ENCODE measurements at regions not wholly inside any gene's neighbourhood (a gene's known extent, or its start where the extent isn't known, plus 50 kb on each side); places are given as distances from the start of the nearest gene placed in this dataset.

DNA sequence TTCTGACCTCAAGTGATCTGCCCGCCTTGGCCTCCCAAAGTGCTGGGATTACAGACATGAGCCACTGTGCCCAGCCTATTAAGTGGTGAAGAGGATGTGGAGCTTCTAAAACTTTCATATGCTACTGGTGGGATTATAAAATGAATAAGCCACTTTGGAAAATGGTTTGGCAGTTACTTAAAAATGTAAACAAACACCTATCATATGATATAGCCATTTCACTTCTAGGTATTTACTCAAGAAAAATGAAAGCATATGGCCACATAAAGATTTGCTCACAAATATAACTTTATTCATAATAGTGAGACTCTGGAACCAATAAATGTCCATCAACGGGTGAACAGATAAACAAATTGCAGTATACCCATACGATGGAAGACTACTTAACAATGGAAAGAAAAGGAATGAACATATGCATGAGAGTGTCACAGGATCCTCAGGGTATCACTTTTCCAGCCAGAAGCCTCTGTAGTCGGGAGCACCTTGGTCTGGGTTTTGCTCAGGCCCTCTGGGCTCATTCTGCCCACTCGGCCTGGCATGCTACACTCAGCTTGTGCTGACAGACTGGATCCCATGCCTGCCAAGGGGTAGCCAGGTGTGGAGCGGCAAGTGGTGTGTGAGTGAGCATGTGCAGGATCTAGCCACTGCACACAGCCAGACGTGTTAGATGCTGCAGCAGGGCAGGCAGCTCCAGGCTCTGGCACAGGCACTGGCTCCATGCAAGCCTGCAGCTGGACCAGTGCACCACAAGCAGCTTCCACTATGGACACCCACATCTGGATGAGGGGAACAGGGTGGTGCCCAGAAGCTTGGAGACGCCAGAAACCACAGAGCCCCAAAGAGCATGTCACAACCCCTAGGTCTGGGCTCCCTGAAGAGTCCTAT is 213.2 kb upstream of the DIO3 start:
- TF ChIP-seq CTCF (IDR thresholded peaks at IDR 0.05; ENCODE audit: low read depth, low read length) = no peak
- in situ Hi-C loops (cut with HindIII; ENCODE audit: low sequenced_read_pairs) = no loop called here

DNA sequence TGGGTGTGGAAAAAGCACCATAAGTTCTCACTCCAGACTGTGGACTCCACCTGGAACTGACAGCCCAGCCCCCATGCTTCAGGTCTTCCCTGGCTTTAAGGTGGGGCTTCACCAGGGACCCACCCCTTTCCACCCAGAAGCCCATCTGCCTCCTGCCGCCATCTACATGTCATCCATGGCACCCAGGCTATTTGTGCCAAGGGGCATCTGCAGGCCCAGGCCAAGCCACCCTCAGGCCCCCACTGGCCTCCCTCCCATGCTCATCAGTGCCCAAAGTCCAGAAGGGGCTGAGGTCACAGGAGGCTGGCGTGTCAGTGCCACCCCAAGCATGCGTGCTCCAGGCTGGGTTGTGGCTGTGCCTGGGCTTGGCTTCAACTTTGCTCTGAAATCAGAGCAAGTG is 212.2 kb upstream of the DIO3 start:
- in situ Hi-C loops (cut with HindIII; ENCODE audit: low sequenced_read_pairs) = no loop called here
- TF ChIP-seq CTCF (IDR thresholded peaks at IDR 0.05; ENCODE audit: low read depth, low read length) = no peak
- H3K4me3 ChIP-seq (ENCODE audit: low read depth, low read length) = no peak overlapping the region

More for the DNA sequence above, 213.2 kb upstream of the DIO3 start:
- no peak overlapping the region for H3K4me3 ChIP-seq (ENCODE audit: low read depth, low read length)
- no peak for DNase-seq (ENCODE audit: low read depth, low spot score)

DNA sequence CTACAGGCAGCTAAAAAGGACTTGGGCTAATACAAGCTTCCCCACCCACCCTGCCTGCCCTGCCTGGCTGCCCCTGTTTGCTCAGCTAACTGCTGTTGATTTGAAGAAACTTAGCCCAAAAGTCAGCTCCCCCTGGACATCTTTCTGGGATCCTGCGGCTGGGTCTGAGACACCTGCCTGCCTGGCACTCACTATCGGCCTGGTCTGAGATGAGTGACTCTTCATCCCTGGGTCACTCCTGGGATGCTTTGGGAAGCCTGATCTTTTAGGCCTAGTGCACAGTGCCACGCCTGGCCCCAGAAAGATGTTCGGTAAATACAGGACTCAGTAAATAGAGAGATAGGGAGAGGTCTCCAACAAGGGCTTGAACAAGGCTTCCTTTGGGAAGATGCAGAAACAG is 211.3 kb upstream of the DIO3 start:
- in situ Hi-C loops (cut with HindIII; ENCODE audit: low sequenced_read_pairs) = no loop called here
- TF ChIP-seq CTCF (IDR thresholded peaks at IDR 0.05; ENCODE audit: low read depth, low read length) = no peak
- no peak for DNase-seq (ENCODE audit: low read depth, low spot score)
- no peak overlapping the region for H3K4me3 ChIP-seq (ENCODE audit: low read depth, low read length)

More for the DNA sequence above, 212.2 kb upstream of the DIO3 start:
- DNase-seq (ENCODE audit: low read depth, low spot score) = no peak

DNA sequence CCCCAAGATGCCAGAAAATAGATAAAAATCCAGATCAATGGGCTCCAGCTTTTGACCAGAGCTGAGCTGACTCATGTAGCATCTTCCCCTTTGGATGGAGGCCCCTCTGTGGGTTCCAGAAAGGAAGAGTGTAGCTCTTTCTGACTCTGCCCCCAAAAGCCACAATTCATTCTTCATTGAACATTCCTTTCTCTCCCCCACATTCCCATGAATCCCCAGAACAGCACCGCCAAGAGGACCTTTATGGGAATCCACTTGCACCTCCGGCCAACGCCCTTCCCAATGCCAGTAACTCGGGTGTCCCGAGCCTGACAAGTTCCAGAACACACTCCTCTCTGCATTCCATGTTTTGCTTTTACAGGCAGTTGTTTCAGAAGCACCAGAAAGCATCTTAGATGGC is 210.6 kb upstream of the DIO3 start:
- in situ Hi-C loops (cut with HindIII; ENCODE audit: low sequenced_read_pairs) = no loop called here
- no peak overlapping the region for H3K4me3 ChIP-seq (ENCODE audit: low read depth, low read length)
- TF ChIP-seq CTCF (IDR thresholded peaks at IDR 0.05; ENCODE audit: low read depth, low read length) = no peak
- no peak for DNase-seq (ENCODE audit: low read depth, low spot score)

- in situ Hi-C loops (cut with HindIII; ENCODE audit: low sequenced_read_pairs) = no loop called here
- TF ChIP-seq CTCF (IDR thresholded peaks at IDR 0.05; ENCODE audit: low read depth, low read length) = no peak
- DNase-seq (ENCODE audit: low read depth, low spot score) = no peak
- H3K4me3 ChIP-seq (ENCODE audit: low read depth, low read length) = no peak overlapping the region
These were observed 210.1 kb upstream of the DIO3 start for GRCh38 chr14:101351146-101351545.

- in situ Hi-C loops (cut with HindIII; ENCODE audit: low sequenced_read_pairs) = no loop called here
- DNase-seq (ENCODE audit: low read depth, low spot score) = no peak
- H3K4me3 ChIP-seq (ENCODE audit: low read depth, low read length) = no peak overlapping the region
- TF ChIP-seq CTCF (IDR thresholded peaks at IDR 0.05; ENCODE audit: low read depth, low read length) = no peak
These were observed 209.5 kb upstream of the DIO3 start for GRCh38 chr14:101351769-101352168.

All from astrocyte of the spinal cord (primary cell).